GM13976 (cell line): ENCODE measurements at regions not wholly inside any gene's neighbourhood (a gene's known extent, or its start where the extent isn't known, plus 50 kb on each side); places are given as distances from the start of the nearest gene placed in this dataset.

Experiments used
- DNase-seq: peaks from one replicate; pipeline ENCODE4 v3.0.0; 2012; ENCODE audit warnings: low spot score
- in situ Hi-C: fragments of 300-500 bp; cut with MboI; formaldehyde crosslinking; loops from one replicate; pipeline ENCODE4 v1.12.0; 2022; ENCODE audit warnings: low sequenced_read_pairs, mixed read lengths, inconsistent platforms; ENCODE audit not compliant: unreplicated experiment
- TF ChIP-seq, protein P1 (sequence below): IDR thresholded peaks from 2 replicates; pipeline ENCODE4 v1.5.1; 2012; ENCODE audit warnings: borderline replicate concordance, mild to moderate bottlenecking; ENCODE audit not compliant: insufficient read depth; ENCODE audit errors: extremely low read depth, missing control alignments, control extremely low read depth

DNA sequence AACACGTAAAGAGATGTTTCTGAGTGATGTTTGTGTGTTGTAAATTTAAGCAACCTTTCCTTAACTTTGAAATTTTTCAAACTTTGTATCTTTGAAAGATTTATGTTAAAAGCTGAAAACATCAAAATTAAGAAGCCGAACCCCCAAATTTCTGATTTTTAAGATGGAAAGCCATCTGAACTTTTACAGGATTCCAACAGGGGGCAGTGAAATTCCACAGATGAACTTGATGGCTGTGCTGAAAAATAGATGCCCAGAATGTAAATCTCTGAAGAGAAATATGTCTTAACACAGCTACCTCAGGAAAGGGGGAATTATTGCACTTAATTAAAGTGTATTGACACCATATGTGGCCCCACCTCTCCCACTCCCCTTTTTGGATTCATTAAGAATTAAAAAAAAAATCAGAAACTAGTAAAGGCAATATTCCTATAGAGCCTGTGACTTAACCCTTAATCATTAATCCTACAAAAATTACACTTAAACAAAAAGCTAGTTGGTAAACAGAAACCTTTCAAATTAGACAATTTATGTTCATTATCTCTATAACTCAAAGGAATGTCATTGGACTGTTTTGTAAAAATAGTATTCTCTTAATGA lies 597.9 kb downstream of the KCNJ2 start:
- in situ Hi-C loops, result loop anchor here (25.0 kb wide), 1 partner anchor 1770 kb away; no protein-coding TSS in a partner anchor
- peak; percentile 28 for DNase-seq
- TF ChIP-seq, protein P1, sequence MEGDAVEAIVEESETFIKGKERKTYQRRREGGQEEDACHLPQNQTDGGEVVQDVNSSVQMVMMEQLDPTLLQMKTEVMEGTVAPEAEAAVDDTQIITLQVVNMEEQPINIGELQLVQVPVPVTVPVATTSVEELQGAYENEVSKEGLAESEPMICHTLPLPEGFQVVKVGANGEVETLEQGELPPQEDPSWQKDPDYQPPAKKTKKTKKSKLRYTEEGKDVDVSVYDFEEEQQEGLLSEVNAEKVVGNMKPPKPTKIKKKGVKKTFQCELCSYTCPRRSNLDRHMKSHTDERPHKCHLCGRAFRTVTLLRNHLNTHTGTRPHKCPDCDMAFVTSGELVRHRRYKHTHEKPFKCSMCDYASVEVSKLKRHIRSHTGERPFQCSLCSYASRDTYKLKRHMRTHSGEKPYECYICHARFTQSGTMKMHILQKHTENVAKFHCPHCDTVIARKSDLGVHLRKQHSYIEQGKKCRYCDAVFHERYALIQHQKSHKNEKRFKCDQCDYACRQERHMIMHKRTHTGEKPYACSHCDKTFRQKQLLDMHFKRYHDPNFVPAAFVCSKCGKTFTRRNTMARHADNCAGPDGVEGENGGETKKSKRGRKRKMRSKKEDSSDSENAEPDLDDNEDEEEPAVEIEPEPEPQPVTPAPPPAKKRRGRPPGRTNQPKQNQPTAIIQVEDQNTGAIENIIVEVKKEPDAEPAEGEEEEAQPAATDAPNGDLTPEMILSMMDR, result peak; percentile 29

DNA sequence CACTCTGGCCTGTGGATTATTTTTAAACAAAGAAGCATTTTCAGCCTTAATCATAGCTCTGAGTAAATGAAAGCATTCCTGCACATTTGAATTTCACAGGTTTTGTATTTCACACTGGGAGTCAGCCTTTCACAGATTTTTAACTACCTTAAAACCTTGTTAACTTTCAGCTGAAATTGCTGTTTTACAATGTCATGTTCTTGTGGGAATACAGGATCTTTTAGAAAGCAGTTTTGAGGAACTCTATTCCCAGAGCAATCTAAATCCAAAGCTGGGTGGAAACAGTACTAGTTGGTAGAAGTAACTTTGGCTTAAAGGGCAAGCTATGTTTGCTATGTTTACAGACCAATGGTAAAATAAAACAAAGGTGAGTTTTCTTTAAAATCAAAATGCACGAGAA lies 600.6 kb downstream of the KCNJ2 start:
- no peak for DNase-seq
- in situ Hi-C loops, result loop anchor here (25.0 kb wide), 1 partner anchor 1767 kb away; no protein-coding TSS in a partner anchor
- TF ChIP-seq, protein P1, result no peak

DNA sequence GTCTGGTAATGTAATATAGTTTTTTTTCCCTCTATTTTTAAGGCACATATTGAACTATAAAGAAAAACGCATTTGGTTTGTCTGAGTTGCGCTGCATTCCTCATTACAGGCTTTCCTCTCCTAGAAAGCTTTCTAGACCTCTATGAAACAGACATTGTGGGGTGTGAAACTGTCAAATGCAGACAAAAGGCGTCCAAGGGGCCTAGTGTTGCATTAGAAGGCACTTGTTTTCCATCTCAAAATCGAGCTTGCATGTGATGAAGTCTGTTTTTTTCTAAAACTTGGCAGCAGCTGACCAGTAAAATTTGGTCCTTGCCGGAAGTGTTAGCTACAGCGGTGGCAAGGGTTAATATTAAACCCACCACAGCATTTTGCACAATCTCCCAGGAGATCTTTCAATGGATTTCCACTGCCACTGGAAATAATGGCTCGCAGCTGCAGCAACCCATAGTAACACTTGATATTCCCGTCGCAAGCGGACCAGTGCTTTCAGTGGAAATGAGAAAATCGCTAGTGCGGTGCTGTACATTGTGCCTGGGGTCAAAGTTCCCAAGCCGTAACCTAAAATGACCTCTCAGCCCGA lies 602.6 kb downstream of the KCNJ2 start:
- TF ChIP-seq, protein P1, result no peak
- in situ Hi-C loops, result loop anchor here (25.0 kb wide), 1 partner anchor 1765 kb away; no protein-coding TSS in a partner anchor
- DNase-seq, result no peak

GRCh38 chr17:70772761-70773160 lies 603.4 kb downstream of the KCNJ2 start:
- TF ChIP-seq, protein P1, result no peak
- no peak for DNase-seq
- in situ Hi-C loops, result loop anchor here (25.0 kb wide), 1 partner anchor 1765 kb away; no protein-coding TSS in a partner anchor

GRCh38 chr17:70773258-70773657 lies 603.9 kb downstream of the KCNJ2 start:
- DNase-seq, result no peak
- in situ Hi-C loops, result loop anchor here (25.0 kb wide), 1 partner anchor 1764 kb away; no protein-coding TSS in a partner anchor
- TF ChIP-seq, protein P1, result no peak

DNA sequence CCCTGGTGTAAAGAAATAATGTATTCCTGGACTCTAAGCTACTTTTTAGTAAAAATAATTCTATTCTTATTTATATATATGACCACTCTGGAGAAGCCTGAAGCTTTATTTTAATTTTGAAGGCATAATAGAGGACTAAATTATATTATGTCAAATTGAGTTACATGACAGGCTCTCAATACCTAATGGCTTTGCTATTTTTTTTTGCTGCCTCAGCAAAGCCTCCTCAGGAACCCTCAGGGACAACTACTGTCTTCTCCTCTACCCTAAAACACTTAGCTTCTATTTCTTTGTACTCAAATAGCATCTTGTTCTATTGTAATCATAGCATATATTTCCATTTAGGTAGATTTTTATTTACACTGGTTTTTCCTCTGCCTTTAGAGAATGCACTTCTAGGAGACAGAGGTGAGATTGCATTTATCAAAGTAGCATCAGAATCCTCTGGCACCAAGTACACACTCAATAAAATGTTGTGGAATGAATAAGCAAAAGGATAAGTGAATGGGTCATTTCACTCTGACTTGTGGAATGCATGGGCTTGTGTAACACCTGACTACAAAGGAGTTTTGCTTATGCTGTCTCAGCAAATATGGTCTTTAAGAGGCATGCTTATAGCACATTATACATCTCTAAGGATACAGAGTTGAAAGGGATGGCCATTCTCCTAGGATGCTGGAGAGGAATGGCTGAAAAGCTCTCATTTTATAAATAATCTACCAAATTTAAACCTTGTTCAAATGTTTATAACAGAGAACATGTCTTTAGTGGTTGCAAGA lies 605.2 kb downstream of the KCNJ2 start:
- in situ Hi-C loops, result loop anchor here (25.0 kb wide), 1 partner anchor 1763 kb away; no protein-coding TSS in a partner anchor
- no peak for DNase-seq
- TF ChIP-seq, protein P1, result no peak
